ENCODE measurements at regions not wholly inside any gene's neighbourhood (a gene's known extent, or its start where the extent isn't known, plus 50 kb on each side); places are given as distances from the start of the nearest gene placed in this dataset.

DNA sequence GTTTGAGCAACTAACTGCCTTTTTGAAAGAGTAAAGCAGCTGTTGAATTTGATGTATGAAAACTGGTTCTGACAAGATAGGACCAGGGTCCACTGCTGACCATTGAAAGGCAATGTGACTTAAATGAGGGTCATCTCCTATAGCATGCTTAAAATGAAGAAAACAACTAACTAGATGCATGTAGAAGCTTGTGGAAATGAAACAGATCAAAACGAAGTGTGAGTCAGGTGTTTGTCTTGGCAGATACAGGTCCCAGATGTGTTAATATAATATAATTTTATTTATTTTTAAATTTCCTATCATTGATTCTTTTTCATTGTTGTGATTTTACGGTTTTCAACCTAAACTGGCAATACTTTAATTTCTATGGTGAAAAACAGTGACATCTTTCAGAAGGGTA lies 83.6 kb downstream of the ATOH1 start:
- TF ChIP-seq, protein P1, sequence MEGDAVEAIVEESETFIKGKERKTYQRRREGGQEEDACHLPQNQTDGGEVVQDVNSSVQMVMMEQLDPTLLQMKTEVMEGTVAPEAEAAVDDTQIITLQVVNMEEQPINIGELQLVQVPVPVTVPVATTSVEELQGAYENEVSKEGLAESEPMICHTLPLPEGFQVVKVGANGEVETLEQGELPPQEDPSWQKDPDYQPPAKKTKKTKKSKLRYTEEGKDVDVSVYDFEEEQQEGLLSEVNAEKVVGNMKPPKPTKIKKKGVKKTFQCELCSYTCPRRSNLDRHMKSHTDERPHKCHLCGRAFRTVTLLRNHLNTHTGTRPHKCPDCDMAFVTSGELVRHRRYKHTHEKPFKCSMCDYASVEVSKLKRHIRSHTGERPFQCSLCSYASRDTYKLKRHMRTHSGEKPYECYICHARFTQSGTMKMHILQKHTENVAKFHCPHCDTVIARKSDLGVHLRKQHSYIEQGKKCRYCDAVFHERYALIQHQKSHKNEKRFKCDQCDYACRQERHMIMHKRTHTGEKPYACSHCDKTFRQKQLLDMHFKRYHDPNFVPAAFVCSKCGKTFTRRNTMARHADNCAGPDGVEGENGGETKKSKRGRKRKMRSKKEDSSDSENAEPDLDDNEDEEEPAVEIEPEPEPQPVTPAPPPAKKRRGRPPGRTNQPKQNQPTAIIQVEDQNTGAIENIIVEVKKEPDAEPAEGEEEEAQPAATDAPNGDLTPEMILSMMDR (IDR thresholded peaks at IDR 0.05): no peak

DNA sequence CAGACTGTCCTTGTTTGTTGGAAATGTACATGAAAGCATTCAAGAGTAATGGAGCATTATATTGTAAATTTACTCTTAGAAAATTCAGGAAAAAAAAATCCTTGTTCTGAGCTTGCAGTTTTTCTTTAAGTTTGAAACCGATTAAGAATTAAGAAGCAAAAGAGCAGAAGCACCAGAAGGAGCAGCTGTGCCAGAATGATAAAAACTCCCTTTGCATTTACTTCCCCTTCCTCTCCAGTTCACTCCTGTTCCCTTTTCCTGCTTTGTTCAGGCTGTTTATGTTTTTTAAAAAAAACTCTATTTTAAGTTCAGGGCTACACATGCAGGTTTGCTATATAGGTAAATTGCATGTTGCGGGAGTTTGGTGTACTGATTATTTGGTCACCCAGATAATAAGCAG lies 90.3 kb downstream of the ATOH1 start:
- TF ChIP-seq, protein P1 (IDR thresholded peaks at IDR 0.05): no peak

DNA sequence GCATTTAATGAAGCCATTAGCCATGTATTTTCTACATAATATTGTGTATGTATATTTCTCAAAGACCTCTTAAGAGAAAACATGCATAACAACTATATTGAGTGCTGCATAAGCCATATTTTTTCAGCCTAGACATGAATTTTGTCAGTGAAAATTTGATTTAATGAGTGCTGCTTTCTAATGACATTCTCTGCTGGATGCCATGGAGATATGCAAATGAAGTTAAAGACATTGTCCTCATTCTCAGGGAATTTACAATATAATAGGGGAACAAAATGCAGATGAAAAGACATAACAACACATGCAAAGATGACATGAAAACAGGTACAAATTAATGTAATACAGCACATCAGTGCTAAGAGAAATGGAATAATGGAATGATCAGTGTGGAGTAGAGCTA lies 118.7 kb downstream of the ATOH1 start:
- TF ChIP-seq, protein P1 (IDR thresholded peaks at IDR 0.05): no peak

DNA sequence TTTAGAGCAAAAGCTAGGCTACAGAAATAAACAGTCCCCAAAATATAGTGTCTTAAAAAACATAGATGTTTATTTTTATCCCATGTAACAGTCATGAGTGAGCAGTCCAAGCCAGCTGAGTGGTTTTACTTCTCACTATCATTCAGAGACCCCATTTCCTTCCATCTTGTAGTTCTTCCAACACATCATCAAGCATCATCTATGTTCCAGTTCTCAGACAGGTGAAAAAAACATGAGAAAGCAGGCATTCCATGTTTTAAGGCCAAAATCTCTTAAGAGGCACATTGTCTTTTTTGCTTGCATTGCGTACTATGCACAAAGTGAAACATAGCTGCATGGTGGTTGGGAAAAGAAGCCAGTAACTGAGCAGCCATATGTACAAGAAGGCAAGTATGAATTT lies 128.6 kb downstream of the ATOH1 start:
- TF ChIP-seq, protein P1 (IDR thresholded peaks at IDR 0.05): no peak

DNA sequence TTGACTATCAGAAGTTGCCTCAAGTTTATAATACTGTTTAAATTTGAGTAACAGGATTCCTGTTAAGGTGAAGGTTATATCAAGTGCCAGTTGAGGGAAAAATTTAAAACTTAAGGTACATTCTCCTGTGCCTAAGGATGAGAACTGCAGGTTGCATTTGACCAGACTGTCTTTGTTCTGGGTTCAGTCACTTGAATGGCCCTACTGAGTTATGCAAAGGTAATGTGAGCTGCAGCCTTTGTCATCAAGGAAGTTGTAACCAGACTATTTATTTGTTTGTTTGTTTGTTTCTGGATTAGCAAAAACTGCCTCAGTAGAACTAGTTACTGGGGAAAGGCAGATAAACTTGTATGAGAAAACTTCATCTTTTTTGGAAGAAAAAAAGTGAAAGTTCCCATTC lies 131.9 kb downstream of the ATOH1 start:
- TF ChIP-seq, protein P1 (IDR thresholded peaks at IDR 0.05): no peak

DNA sequence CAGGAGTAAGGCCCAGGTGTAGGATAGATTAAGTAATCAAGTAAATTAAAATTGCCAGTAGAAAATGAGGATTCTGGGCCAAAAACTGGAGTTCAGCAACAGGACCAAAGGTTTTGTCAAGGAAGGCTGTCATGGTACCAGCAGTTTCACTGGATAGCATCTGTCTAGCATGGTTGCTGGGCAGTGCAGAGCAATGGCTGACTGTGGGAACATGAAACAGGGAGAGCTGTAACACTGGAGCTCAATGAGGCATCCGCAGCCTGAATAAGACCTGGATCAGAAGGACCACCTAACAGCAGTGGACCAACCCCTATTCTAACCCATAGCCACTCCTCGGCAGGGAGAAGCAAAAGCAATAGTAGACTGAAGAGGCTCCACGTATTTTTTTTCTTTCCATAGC lies 132.4 kb downstream of the ATOH1 start:
- TF ChIP-seq, protein P1 (IDR thresholded peaks at IDR 0.05): no peak

DNA sequence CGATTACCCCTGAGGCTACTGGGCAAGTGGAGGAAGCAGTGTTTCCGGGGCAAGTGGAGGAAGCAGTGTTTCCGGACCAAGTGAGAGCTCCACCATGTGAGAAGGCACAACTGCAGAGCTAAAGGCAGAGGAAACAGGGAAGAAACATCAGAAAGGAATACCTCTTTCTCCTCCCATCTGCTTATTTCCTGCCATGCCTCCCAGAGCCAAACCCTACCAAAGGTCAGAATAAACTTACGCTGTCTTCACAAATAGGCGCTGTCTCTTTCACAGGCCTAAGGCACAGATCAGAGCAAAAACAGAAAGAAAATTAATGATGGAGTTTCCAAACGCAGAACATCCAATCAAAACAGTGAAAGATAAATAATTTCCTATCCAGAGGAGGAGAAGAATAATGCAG lies 153.0 kb downstream of the ATOH1 start:
- TF ChIP-seq, protein P1 (IDR thresholded peaks at IDR 0.05): no peak

DNA sequence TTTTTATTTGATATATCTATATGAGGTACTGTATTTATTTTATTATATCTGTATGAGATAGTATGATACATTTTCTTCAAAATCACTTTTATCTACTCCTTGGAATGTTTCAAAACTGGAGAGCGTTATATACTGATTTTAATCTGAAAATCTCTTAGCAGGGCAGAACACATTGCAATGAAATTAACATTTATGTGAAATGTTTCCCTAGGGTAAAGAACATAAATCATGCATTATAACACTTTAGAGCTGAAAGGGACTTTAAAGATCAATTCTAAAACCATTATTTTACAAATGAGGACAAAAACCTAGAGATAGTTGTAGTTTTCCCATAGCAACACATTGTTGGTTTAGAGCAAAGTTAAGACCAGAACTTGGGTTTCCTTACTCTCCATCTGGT lies 153.7 kb downstream of the ATOH1 start:
- TF ChIP-seq, protein P1 (IDR thresholded peaks at IDR 0.05): no peak

All from LNCAP (cell line).